PC-9 (cell line): ENCODE measurements at regions not wholly inside any gene's neighbourhood (a gene's known extent, or its start where the extent isn't known, plus 50 kb on each side); places are given as distances from the start of the nearest gene placed in this dataset.

Source experiments
- BruUV-seq: library from RNA; stranded (reverse); fragments of 400-500 nt; replicated peaks from 2 replicates; lab custom pipeline; 2021; lab: Mats Ljungman, UMichigan
- CTCF ChIA-PET: fragments of 300-600 bp; sonication (Branson Sonifier 250); formaldehyde crosslinking; loops from one replicate; lab custom pipeline; 2022; ENCODE audit warnings: antibody characterized with exemption; lab: Charles Lee
- POLR2A ChIA-PET: fragments of 300-600 bp; sonication (Branson Sonifier 250); formaldehyde crosslinking; loops from one replicate; lab custom pipeline; 2022; ENCODE audit warnings: antibody characterized with exemption; ENCODE audit not compliant: unreplicated experiment; lab: Charles Lee
- DNase-seq, 2 experiments: peaks; one replicate each; pipeline versions ENCODE4 v3.0.0 to v3.0.0-alpha.2; 2015 to 2022; ENCODE audit warnings: mixed read lengths in 1 of 2
- H2AFZ ChIP-seq: fragments of 200-600 bp; sonication (generic); 2 replicates; pipeline ENCODE4 v1.8.1; 2017; ENCODE audit warnings: antibody characterized with exemption
- H3F3A ChIP-seq: fragments of 200-600 bp; sonication (generic); 2 replicates; pipeline ENCODE4 v1.8.1; 2017; ENCODE audit warnings: antibody characterized with exemption, mild to moderate bottlenecking, low read depth; ENCODE audit not compliant: insufficient read depth
- H3K27ac ChIP-seq: fragments of 200-600 bp; sonication (generic); 2 replicates; pipeline ENCODE4 v1.6.1; 2016; ENCODE audit warnings: mixed run types
- H3K27me3 ChIP-seq: fragments of 200-600 bp; sonication (generic); 2 replicates; pipeline ENCODE4 v1.6.1; 2016; ENCODE audit warnings: low read depth, mixed run types; ENCODE audit not compliant: insufficient read depth
- H3K36me3 ChIP-seq: fragments of 200-600 bp; sonication (generic); 2 replicates; pipeline ENCODE4 v1.6.1; 2016; ENCODE audit warnings: low read depth, mixed run types
- H3K4me1 ChIP-seq: fragments of 200-600 bp; sonication (generic); replicated peaks from 2 replicates; pipeline ENCODE4 v1.6.1; 2016; ENCODE audit warnings: mixed run types; ENCODE audit not compliant: insufficient read depth
- H3K4me2 ChIP-seq: fragments of 200-600 bp; sonication (generic); 2 replicates; pipeline ENCODE4 v1.6.1; 2017; ENCODE audit warnings: mixed run types
- H3K4me3 ChIP-seq: fragments of 200-600 bp; sonication (generic); 2 replicates; pipeline ENCODE4 v1.6.1; 2016; ENCODE audit warnings: mixed run types
- H3K79me2 ChIP-seq: fragments of 200-600 bp; sonication (generic); 2 replicates; pipeline ENCODE4 v1.6.1; 2017; ENCODE audit warnings: low read depth, mixed run types
- H3K9me2 ChIP-seq: fragments of 200-600 bp; sonication (generic); 2 replicates; pipeline ENCODE4 v1.8.1; 2017; ENCODE audit warnings: mild to moderate bottlenecking; ENCODE audit not compliant: insufficient read depth
- H3K9me3 ChIP-seq: fragments of 200-600 bp; sonication (generic); 2 replicates; pipeline ENCODE4 v1.8.1; 2016; ENCODE audit warnings: low read depth; ENCODE audit not compliant: insufficient read depth
- H4K20me1 ChIP-seq: fragments of 200-600 bp; sonication (generic); 2 replicates; pipeline ENCODE4 v1.8.1; 2017; ENCODE audit not compliant: insufficient read depth
- EZH2 ChIP-seq: fragments of 200-600 bp; sonication (generic); IDR thresholded peaks from 2 replicates; pipeline ENCODE4 v1.8.0; 2017; ENCODE audit warnings: antibody characterized with exemption, low read depth
- intact Hi-C: fragments of 100-400 bp; cut with micrococcal nuclease; formaldehyde crosslinking; loops from one replicate; pipeline ENCODE4 v1.10.0; 2022; ENCODE audit not compliant: unreplicated experiment
- TF ChIP-seq, protein P1 (sequence below): fragments of 200-600 bp; sonication (generic); conservative IDR thresholded peaks from 2 replicates; pipeline ENCODE4 v1.6.1; 2017; ENCODE audit warnings: mixed run types, antibody characterized with exemption, mild to moderate bottlenecking, moderate library complexity

DNA sequence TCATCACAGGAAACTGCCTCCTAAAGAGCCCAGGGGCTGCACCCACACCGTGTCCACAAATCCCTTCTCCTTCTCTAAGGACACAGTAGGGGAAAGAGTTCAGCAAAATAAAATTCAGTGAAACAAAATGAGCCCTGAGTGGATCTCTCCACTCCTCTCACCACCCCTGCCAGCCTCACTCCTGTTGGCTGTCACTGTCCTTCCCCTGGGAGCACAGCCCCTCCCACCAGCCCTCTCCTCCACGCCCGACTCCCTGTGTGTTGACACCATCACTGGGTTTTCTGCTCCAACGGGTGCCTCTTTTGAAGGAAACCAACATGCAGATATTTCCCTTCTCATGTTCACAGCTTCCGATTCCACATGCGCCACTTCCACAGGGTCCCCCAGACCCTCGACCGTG lies 356.2 kb downstream of the AJAP1 start:
- CTCF ChIA-PET = no interaction called here
- Histone ChIP-seq H3K79me2 (no peaks in the 10 kb centered on the region), H3K4me1 (no peaks in the 10 kb centered on the region), H3K36me3 (no peaks in the 10 kb centered on the region), H3K9me3 (no peaks in the 10 kb centered on the region), H3K9me2 (no peaks in the 10 kb centered on the region), H3K27ac (no peak overlapping the region), H3K27me3 (0 out of 2 replicates have a peak, but pooled peaks cover 8% of the 10 kb centered on the region), H4K20me1 (no peaks in the 10 kb centered on the region), H3F3A (no peaks in the 10 kb centered on the region), H3K4me2 (no peak overlapping the region), H2AFZ (no peak overlapping the region), H3K4me3 (no peak overlapping the region)
- POLR2A ChIA-PET = no interaction called here
- no peak for DNase-seq
- no TSS peak for BruUV-seq
- TF ChIP-seq, protein P1, sequence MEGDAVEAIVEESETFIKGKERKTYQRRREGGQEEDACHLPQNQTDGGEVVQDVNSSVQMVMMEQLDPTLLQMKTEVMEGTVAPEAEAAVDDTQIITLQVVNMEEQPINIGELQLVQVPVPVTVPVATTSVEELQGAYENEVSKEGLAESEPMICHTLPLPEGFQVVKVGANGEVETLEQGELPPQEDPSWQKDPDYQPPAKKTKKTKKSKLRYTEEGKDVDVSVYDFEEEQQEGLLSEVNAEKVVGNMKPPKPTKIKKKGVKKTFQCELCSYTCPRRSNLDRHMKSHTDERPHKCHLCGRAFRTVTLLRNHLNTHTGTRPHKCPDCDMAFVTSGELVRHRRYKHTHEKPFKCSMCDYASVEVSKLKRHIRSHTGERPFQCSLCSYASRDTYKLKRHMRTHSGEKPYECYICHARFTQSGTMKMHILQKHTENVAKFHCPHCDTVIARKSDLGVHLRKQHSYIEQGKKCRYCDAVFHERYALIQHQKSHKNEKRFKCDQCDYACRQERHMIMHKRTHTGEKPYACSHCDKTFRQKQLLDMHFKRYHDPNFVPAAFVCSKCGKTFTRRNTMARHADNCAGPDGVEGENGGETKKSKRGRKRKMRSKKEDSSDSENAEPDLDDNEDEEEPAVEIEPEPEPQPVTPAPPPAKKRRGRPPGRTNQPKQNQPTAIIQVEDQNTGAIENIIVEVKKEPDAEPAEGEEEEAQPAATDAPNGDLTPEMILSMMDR = no peak
- no peak for TF ChIP-seq EZH2
- intact Hi-C loops = no loop called here

DNA sequence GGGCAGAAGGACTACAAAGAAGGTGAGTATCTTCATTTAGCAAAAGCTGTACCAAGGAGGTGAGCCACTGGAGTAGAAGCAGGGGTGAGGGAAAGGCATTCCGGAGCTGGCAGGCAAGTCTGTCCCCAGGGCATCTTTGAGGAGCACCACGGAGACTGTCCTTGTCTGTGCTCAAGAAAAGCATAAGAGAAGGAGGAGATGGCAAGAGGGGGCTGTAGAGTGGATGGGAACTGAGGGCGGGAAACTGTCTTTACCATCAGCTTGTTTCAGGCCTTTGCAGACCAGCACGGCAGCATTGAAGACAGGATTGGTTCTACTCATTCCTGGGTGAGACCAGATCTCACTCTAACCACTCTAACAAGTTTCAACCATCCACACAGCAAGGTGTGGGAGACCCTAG lies 355.8 kb downstream of the AJAP1 start:
- Histone ChIP-seq H3F3A (no peaks in the 10 kb centered on the region), H2AFZ (no peak overlapping the region), H3K4me1 (no peaks in the 10 kb centered on the region), H3K27me3 (0 out of 2 replicates have a peak, but pooled peaks cover 8% of the 10 kb centered on the region), H3K36me3 (no peaks in the 10 kb centered on the region), H3K4me3 (no peak overlapping the region), H3K9me3 (no peaks in the 10 kb centered on the region), H3K4me2 (no peak overlapping the region), H3K79me2 (no peaks in the 10 kb centered on the region), H3K9me2 (no peaks in the 10 kb centered on the region), H4K20me1 (no peaks in the 10 kb centered on the region), H3K27ac (no peak overlapping the region)
- ChIA-PET CTCF (no interaction called here), POLR2A (no interaction called here)
- TF ChIP-seq EZH2 = no peak
- TF ChIP-seq, protein P1 = no peak
- intact Hi-C loops = no loop called here
- no peak for DNase-seq
- BruUV-seq = no TSS peak

DNA sequence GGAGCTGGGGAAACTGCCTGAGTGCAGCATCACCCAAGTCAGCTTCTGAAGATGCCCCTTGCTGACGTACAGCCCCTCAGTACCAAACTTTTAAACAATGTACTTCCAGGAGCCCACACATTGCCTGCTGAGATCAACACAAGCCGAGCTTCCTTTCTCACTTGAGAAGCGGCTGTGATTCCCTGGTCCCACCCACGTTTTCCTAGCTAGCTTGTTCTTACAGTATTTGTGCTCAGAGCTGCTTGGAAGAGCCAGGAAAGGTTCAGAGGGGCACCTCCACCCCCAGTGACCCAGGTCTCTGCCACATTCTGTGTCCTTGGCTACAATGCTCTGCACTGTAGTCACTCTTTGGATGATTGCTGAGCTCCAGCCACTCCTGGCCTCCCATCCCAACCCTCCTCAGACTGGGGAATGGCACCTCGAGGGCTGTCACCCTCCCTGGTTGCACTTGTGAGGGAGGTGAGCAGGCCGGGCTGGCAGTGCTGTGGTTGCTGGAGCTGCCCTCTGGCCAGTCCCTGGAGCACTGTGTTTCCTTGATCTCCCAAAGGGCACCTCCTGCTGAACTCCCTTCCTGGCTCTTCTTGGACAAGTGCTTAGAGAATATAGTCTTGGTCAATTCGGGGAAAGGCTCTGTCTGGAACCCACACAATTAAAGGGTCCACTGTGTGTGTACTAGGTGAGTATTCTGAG lies 355.1 kb downstream of the AJAP1 start:
- Histone ChIP-seq H3K79me2 (no peaks in the 10 kb centered on the region), H4K20me1 (no peaks in the 10 kb centered on the region), H3F3A (no peaks in the 10 kb centered on the region), H2AFZ (no peak overlapping the region), H3K27ac (no peak overlapping the region), H3K9me3 (no peaks in the 10 kb centered on the region), H3K9me2 (no peaks in the 10 kb centered on the region), H3K36me3 (no peaks in the 10 kb centered on the region), H3K4me2 (no peak overlapping the region), H3K27me3 (0 out of 2 replicates have a peak, but pooled peaks cover 8% of the 10 kb centered on the region), H3K4me1 (no peaks in the 10 kb centered on the region), H3K4me3 (no peak overlapping the region)
- BruUV-seq = no TSS peak
- TF ChIP-seq, protein P1 = no peak
- TF ChIP-seq EZH2 = no peak
- ChIA-PET POLR2A (no interaction called here), CTCF (no interaction called here)
- intact Hi-C loops = no loop called here
- DNase-seq = no peak
